ENCODE measurements at regions not wholly inside any gene's neighbourhood (a gene's known extent, or its start where the extent isn't known, plus 50 kb on each side); places are given as distances from the start of the nearest gene placed in this dataset.
"Not testable (repeated sequence)": the region's sequence is repeated elsewhere in the genome, so short reads cannot be mapped to it uniquely, and the experiment has no call there.

DNA sequence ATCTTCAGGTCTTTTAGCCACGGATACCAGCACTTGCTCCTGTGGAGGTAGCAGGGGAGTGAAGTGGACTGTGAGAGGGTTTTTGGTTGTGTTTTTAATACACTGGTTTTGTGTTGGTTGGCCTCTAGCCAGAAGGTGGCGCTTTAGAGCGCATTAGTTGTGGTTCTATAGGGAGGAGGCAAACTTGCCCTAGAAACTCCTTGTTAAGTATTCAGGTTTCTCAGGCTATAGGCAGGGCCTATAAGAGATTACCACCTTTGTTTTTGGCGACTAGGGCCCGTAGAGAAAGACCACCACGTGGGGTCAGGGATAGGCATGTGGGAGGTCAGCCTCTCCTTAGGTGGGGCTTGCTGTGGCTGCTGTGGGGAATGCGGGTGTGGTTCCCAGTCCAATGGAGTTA, 221.6 kb upstream of the SPANXN4 start:
- DNase-seq: no peak
- CTCF ChIA-PET: no interaction called here
- H3K27ac Mint-ChIP-seq: no peak overlapping the region
- intact Hi-C loops (cut with micrococcal nuclease): no loop called here
- no peaks in the 10 kb centered on the region for H3K9me3 Mint-ChIP-seq
- H3K36me3 Mint-ChIP-seq (ENCODE audit: low read depth): no peaks in the 10 kb centered on the region
- H3K4me3 Mint-ChIP-seq: no peak overlapping the region
- no peaks in the 10 kb centered on the region for H3K4me1 Mint-ChIP-seq (ENCODE audit: low read depth)
- no peaks in the 10 kb centered on the region for H3K27me3 Mint-ChIP-seq (ENCODE audit: low read depth)

DNA sequence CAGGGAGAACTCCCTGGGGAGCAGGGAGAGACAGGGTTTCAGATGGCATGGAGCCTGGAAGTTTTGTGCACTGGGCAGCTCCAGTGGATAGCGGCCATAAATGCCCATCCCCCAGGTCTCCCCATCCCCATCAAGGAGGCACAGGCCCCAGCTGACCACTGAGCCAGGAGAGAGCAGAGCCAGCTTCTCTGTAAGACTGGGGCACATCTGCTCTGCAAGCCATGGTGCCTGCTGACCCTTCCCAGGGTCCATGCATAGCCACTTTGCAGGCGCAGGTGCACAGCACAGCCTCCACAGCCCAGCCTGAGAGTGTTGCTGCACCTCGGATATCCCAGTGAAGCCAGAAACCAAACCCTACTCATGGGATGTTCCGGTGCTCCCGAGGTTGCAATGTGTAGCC, 206.3 kb upstream of the SPANXN4 start:
- Mint-ChIP-seq H3K36me3 (ENCODE audit: low read depth) (no peaks in the 10 kb centered on the region), H3K27me3 (ENCODE audit: low read depth) (no peaks in the 10 kb centered on the region), H3K4me3 (no peak overlapping the region), H3K27ac (no peak overlapping the region), H3K4me1 (ENCODE audit: low read depth) (no peaks in the 10 kb centered on the region), H3K9me3 (peaks cover 3% of the 10 kb centered on the region)
- no peak for DNase-seq
- intact Hi-C loops (cut with micrococcal nuclease): no loop called here
- CTCF ChIA-PET: no interaction called here

DNA sequence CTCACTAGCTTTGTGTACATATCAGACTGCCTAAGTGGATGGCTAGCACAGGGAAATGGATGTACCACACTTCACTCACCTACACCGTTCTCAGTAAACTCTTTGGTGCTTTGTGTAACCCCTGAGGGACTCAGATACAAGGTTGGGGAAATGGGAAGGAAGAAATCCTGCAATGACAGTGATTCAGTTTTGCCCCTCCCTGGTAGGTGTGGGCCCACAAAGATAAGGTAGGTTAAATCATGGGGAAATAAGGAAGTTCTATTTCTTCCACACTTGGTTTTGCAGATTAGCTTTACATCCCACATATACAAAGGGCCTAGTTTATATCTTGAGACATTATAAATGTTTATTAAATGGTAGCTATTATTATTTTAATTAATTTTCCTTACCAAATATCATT, 197.6 kb upstream of the SPANXN4 start:
- no peak for DNase-seq
- Mint-ChIP-seq H3K9me3 (no peaks in the 10 kb centered on the region), H3K27me3 (ENCODE audit: low read depth) (no peaks in the 10 kb centered on the region), H3K27ac (no peak overlapping the region), H3K36me3 (ENCODE audit: low read depth) (no peaks in the 10 kb centered on the region), H3K4me3 (no peak overlapping the region), H3K4me1 (ENCODE audit: low read depth) (no peaks in the 10 kb centered on the region)
- CTCF ChIA-PET: no interaction called here
- intact Hi-C loops (cut with micrococcal nuclease): no loop called here

DNA sequence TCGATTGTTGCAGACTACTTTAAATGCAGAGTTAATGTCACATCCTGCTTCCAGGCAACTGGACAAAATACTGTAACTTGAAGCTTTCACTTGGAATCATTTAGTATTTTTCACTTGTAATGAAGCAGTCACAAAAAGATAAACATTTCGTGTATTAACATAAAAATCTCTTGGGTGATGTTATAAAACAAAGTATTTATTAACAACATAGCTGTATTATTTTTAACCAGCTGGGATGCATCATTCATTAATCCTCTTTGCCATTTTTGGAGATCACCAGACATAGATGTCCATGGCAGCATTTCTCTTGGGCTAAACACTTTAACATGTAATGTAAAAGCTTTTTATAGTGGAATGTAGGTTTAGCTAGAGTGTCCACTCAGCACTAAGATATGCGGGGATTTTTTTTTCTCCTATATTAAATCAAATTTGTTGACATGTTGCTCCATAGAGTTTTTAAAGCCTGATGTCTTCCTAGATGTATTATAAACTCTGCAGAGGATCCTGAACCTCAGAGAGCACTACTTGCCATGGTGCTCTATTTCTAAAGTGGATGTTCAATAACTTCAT, 193.7 kb upstream of the SPANXN4 start:
- no peaks in the 10 kb centered on the region for H3K9me3 Mint-ChIP-seq
- no peak for DNase-seq
- H3K27ac Mint-ChIP-seq: no peak overlapping the region
- no peaks in the 10 kb centered on the region for H3K27me3 Mint-ChIP-seq (ENCODE audit: low read depth)
- CTCF ChIA-PET: no interaction called here
- no peak overlapping the region for H3K4me3 Mint-ChIP-seq
- H3K4me1 Mint-ChIP-seq (ENCODE audit: low read depth): no peaks in the 10 kb centered on the region
- intact Hi-C loops (cut with micrococcal nuclease): no loop called here
- H3K36me3 Mint-ChIP-seq (ENCODE audit: low read depth): no peaks in the 10 kb centered on the region

DNA sequence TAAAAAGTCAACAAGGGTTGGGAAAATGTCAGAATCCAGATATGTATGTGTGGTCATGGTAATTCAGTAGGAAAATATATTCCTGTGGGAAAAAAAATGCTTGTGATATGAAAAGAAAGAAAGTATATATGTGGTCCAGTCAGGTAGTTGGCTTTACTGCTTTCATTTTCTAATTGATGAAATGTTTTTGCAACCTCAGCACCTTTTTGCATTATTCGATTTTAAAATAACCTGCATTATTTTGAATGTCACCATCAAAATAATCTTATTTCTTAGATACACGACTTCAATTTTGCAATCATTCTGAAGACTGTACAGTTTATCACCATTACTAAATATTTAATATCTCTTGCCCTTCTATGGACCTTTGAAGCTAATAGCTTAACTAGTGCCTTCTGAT, 170.8 kb upstream of the SPANXN4 start:
- H3K4me1 Mint-ChIP-seq (ENCODE audit: low read depth): no peaks in the 10 kb centered on the region
- H3K27me3 Mint-ChIP-seq (ENCODE audit: low read depth): no peaks in the 10 kb centered on the region
- intact Hi-C loops (cut with micrococcal nuclease): no loop called here
- no peaks in the 10 kb centered on the region for H3K9me3 Mint-ChIP-seq
- CTCF ChIA-PET: no interaction called here
- no peak overlapping the region for H3K4me3 Mint-ChIP-seq
- no peak for DNase-seq
- no peak overlapping the region for H3K27ac Mint-ChIP-seq
- H3K36me3 Mint-ChIP-seq (ENCODE audit: low read depth): no peaks in the 10 kb centered on the region

DNA sequence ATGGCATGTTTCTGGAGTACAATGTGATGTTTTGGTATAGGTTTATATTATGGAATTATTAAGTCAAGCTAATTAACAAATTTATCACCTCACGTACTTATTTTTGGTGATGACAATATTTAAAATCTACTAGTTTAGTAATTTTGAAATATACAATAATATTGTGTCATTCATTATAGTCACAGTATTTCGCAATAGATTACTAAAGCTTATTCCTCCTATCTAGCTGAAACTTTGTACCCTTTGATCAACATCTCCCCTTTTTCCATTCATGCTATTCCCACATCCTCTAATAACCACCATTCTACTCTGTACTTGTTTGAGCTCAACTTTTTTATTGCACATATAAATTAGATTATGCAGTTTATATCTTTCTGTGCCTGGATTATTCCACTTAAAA, 164.8 kb upstream of the SPANXN4 start:
- CTCF ChIA-PET: no interaction called here
- intact Hi-C loops (cut with micrococcal nuclease): no loop called here
- no peak for DNase-seq
- Mint-ChIP-seq H3K4me1 (ENCODE audit: low read depth) (no peaks in the 10 kb centered on the region), H3K9me3 (peaks cover 2% of the 10 kb centered on the region), H3K27me3 (ENCODE audit: low read depth) (no peaks in the 10 kb centered on the region), H3K36me3 (ENCODE audit: low read depth) (no peaks in the 10 kb centered on the region), H3K27ac (no peak overlapping the region), H3K4me3 (no peak overlapping the region)

DNA sequence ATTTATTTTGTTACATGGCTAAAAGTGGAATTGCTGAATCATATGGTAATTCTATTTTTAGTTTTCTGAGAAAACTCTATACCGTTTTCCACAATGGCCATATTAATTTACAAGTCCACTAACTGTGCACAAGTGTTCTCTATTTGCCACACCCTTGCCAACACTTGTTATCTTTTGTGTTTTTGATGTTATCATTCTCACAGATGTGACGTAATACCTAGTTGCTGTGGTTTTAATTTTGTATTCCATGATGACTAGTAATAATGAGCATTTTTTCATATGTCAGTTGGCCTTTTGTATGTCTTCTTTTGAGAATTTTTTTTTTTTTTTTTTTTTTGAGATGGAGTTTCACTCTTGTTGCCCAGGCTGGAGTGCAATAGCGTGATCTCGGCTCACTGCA, 164.2 kb upstream of the SPANXN4 start:
- peaks cover 2% of the 10 kb centered on the region for H3K9me3 Mint-ChIP-seq
- H3K4me1 Mint-ChIP-seq (ENCODE audit: low read depth): no peaks in the 10 kb centered on the region
- no peaks in the 10 kb centered on the region for H3K27me3 Mint-ChIP-seq (ENCODE audit: low read depth)
- no peaks in the 10 kb centered on the region for H3K36me3 Mint-ChIP-seq (ENCODE audit: low read depth)
- no peak for DNase-seq
- H3K4me3 Mint-ChIP-seq: no peak overlapping the region
- CTCF ChIA-PET: no interaction called here
- intact Hi-C loops (cut with micrococcal nuclease): no loop called here
- no peak overlapping the region for H3K27ac Mint-ChIP-seq

DNA sequence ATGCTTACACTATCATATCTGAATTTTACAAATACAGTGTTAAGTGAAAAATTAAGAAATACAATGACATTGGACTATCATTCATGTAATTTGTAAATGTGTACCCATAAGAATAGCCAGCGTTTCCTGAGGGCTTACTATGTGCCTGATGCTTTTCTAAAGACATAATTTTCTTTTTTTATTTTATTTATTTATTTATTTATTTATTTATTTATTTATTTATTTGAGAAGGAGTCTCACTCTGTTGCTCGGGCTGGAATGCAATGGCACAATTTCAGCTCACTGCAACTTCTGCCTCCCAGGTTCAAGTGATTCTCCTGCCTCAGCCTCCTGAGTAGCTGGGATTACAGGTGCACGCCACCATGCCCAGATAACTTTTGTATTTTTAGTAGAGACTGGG, 159.5 kb upstream of the SPANXN4 start:
- CTCF ChIA-PET; H3K36me3 Mint-ChIP-seq (ENCODE audit: low read depth); intact Hi-C loops (cut with micrococcal nuclease); H3K9me3 Mint-ChIP-seq; H3K27ac Mint-ChIP-seq; H3K4me3 Mint-ChIP-seq; H3K4me1 Mint-ChIP-seq (ENCODE audit: low read depth); H3K27me3 Mint-ChIP-seq (ENCODE audit: low read depth); DNase-seq: not testable (repeated sequence)

DNA sequence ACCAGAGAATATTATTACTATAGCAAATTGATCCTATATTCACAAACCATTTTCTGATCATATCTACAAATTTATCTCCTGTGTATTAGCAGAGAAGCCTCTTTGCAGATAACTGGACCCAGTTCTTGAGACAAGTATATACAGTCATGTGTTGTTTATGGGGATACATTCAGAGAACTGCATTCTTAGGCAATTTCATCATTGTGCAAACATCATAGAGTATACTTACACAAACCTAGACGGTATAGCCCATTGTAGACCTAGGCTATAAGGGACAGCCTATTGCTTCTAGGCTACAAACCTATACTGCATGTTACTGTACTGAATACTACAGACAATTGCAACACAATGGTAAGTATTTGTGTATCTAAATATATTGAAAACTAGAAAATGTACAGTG, 152.5 kb upstream of the SPANXN4 start:
- DNase-seq: no peak
- Mint-ChIP-seq H3K27me3 (ENCODE audit: low read depth) (no peaks in the 10 kb centered on the region), H3K36me3 (ENCODE audit: low read depth) (no peaks in the 10 kb centered on the region), H3K4me3 (no peak overlapping the region), H3K27ac (no peak overlapping the region), H3K9me3 (peaks cover 5% of the 10 kb centered on the region), H3K4me1 (ENCODE audit: low read depth) (no peaks in the 10 kb centered on the region)
- CTCF ChIA-PET: no interaction called here
- intact Hi-C loops (cut with micrococcal nuclease): no loop called here

DNA sequence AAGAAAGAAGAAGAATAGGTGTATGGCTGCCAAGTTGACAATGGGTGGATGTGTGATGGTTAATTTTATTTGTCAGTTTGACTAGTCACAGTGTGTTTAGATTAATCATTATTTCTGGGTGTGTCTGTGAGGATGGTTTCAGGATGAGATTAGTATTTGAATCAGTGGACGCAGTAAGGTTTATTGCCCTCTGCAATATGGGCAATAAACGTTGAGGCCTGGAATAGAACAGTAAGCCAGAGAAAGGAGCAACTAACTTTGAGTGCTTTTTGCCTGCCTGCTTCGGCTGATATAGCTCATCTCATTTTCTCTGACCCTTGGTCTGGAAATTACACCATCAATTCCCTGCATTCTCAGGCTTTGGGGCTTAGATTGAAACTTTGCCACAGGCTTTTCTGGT, 140.8 kb upstream of the SPANXN4 start:
- no peaks in the 10 kb centered on the region for H3K4me1 Mint-ChIP-seq (ENCODE audit: low read depth)
- DNase-seq: no peak
- no peaks in the 10 kb centered on the region for H3K27me3 Mint-ChIP-seq (ENCODE audit: low read depth)
- H3K9me3 Mint-ChIP-seq: no peaks in the 10 kb centered on the region
- CTCF ChIA-PET: no interaction called here
- H3K4me3 Mint-ChIP-seq: no peak overlapping the region
- no peaks in the 10 kb centered on the region for H3K36me3 Mint-ChIP-seq (ENCODE audit: low read depth)
- intact Hi-C loops (cut with micrococcal nuclease): no loop called here
- no peak overlapping the region for H3K27ac Mint-ChIP-seq

DNA sequence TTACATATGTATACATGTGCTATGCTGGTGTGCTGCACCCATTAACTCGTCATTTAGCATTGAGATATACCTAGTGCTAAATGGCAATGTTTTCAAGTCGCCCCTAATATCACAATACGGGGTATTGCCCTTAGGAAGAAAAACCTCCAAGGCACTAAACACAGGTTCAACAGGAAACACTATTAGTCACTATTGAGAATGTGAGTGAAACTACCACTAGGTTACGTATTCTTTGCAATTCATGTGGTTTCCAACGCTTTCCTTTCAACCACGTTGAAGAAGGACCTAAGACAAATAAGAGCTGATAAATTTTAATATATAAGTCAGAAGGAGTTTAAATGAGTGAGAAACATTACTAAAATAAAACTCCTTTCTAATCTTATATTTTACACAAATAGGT, 134.7 kb upstream of the SPANXN4 start:
- Mint-ChIP-seq H3K36me3 (ENCODE audit: low read depth) (no peaks in the 10 kb centered on the region), H3K27ac (no peak overlapping the region), H3K27me3 (ENCODE audit: low read depth) (no peaks in the 10 kb centered on the region), H3K4me3 (no peak overlapping the region), H3K4me1 (ENCODE audit: low read depth) (no peaks in the 10 kb centered on the region), H3K9me3 (peaks cover 1% of the 10 kb centered on the region)
- CTCF ChIA-PET: no interaction called here
- no peak for DNase-seq
- intact Hi-C loops (cut with micrococcal nuclease): no loop called here

DNA sequence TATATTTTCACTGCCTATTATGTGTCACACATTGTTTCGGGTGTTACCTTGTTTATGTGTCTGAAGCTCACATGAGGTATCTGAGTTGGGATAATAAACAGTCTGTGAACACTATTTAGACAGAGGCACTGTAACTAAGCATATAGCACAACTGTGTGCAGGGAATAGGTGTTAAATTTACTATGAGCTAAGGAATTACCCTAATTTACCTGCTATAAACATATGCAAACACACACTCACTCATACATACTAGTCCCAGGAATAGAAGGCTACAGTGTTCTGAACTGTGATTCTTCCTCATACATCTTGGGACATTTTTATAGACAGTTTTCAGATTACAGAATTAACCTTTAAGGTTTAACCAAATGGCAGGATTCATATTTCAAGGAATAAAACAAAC, 127.6 kb upstream of the SPANXN4 start:
- no peak overlapping the region for H3K4me3 Mint-ChIP-seq
- H3K27ac Mint-ChIP-seq: no peak overlapping the region
- CTCF ChIA-PET: no interaction called here
- no peak for DNase-seq
- H3K36me3 Mint-ChIP-seq (ENCODE audit: low read depth): no peaks in the 10 kb centered on the region
- H3K9me3 Mint-ChIP-seq: peaks cover 1% of the 10 kb centered on the region
- H3K4me1 Mint-ChIP-seq (ENCODE audit: low read depth): no peaks in the 10 kb centered on the region
- intact Hi-C loops (cut with micrococcal nuclease): no loop called here
- H3K27me3 Mint-ChIP-seq (ENCODE audit: low read depth): no peaks in the 10 kb centered on the region

DNA sequence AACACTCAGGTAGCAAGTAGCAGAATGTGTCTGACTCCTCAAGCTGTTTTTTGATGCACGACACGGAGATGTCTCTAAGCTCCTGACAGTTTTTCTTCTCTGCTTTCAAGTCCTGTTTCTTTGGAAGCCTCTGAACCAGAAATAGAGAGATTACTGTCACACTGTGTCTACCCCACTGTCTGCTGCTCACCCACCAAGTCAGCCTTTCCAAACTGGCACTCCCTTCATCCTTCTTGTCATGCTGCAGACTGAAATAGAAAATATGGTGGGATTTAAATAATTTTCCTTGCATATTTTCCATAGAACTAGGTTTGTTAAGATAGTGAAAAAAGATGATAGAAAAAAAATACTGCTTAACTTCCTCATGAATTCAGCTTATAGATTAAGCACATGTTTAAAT, 102.5 kb upstream of the SPANXN4 start:
- no peak overlapping the region for H3K27ac Mint-ChIP-seq

DNA sequence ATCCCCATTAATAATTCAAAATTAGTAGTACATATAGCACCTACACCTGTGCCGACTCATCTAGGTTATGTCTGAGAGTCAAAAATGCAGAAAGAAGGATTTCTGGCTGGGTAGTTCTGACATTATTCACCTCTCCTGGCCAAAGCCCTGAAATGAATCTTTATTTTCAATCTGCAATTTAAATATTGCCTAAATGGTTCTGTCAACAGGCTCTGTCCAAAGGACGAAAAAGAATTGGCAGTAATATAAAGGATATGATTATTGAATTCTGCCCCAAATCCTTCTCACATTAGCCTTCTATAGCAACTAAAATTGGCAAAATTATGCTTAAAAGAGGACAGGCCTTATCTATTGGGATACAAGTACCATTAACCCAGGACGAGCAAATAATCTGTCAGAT, 86.9 kb upstream of the SPANXN4 start:
- H3K9me3 Mint-ChIP-seq: peaks cover 2% of the 10 kb centered on the region
- H3K4me1 Mint-ChIP-seq (ENCODE audit: low read depth): no peaks in the 10 kb centered on the region
- H3K4me3 Mint-ChIP-seq: no peak overlapping the region
- CTCF ChIA-PET: no interaction called here
- H3K27me3 Mint-ChIP-seq (ENCODE audit: low read depth): no peaks in the 10 kb centered on the region
- H3K27ac Mint-ChIP-seq: no peak overlapping the region
- intact Hi-C loops (cut with micrococcal nuclease): no loop called here
- H3K36me3 Mint-ChIP-seq (ENCODE audit: low read depth): no peaks in the 10 kb centered on the region
- DNase-seq: no peak

More for the DNA sequence above, 102.5 kb upstream of the SPANXN4 start:
- H3K9me3 Mint-ChIP-seq: peaks cover 5% of the 10 kb centered on the region
- no peaks in the 10 kb centered on the region for H3K4me1 Mint-ChIP-seq (ENCODE audit: low read depth)
- no peak overlapping the region for H3K4me3 Mint-ChIP-seq
- CTCF ChIA-PET: interaction anchor here (0.7 kb wide), 1 partner anchor 178 kb away, joined by 3 read pairs; no protein-coding TSS in a partner anchor
- H3K27me3 Mint-ChIP-seq (ENCODE audit: low read depth): no peaks in the 10 kb centered on the region
- H3K36me3 Mint-ChIP-seq (ENCODE audit: low read depth): no peaks in the 10 kb centered on the region
- intact Hi-C loops (cut with micrococcal nuclease): no loop called here
- no peak for DNase-seq
